ACC112 (cell line): ENCODE measurements at regions not wholly inside any gene's neighbourhood (a gene's known extent, or its start where the extent isn't known, plus 50 kb on each side); places are given as distances from the start of the nearest gene placed in this dataset.
A peak's percentile ranks its signal among the peaks of the same experiment; 100 is the strongest.
"Not testable (repeated sequence)": the region's sequence is repeated elsewhere in the genome, so short reads cannot be mapped to it uniquely, and the experiment has no call there.

Experiments used
- H2AFZ ChIP-seq: fragments of 200-600 bp; sonication (generic); one replicate; pipeline ENCODE4 v1.6.0; 2017; ENCODE audit warnings: antibody characterized with exemption, low read length; ENCODE audit not compliant: unreplicated experiment
- H3K27ac ChIP-seq: fragments of 200-600 bp; sonication (generic); 2 replicates; pipeline ENCODE4 v1.5.1; 2014; ENCODE audit warnings: low read depth, mild to moderate bottlenecking, antibody characterized with exemption, low read length, moderate library complexity
- H3K27me3 ChIP-seq: fragments of 200-600 bp; sonication (generic); 2 replicates; pipeline ENCODE4 v1.6.1; 2014; ENCODE audit warnings: mild to moderate bottlenecking, antibody characterized with exemption, low read length, moderate library complexity, mixed read lengths; ENCODE audit not compliant: insufficient read depth
- H3K36me3 ChIP-seq: fragments of 200-600 bp; sonication (generic); 2 replicates; pipeline ENCODE4 v1.6.1; 2016; ENCODE audit warnings: mild to moderate bottlenecking, antibody characterized with exemption, low read length, moderate library complexity, mixed read lengths; ENCODE audit not compliant: insufficient read depth
- H3K4me1 ChIP-seq: fragments of 200-600 bp; sonication (generic); one replicate; pipeline ENCODE4 v1.6.1; 2016; ENCODE audit warnings: low read length, mixed read lengths; ENCODE audit not compliant: insufficient read depth, unreplicated experiment, control insufficient read depth
- H3K4me3 ChIP-seq: fragments of 200-600 bp; sonication (generic); 2 replicates; pipeline ENCODE4 v1.5.1; 2014; ENCODE audit warnings: mild to moderate bottlenecking, low read depth, low read length
- H3K79me2 ChIP-seq: fragments of 200-600 bp; sonication (generic); one replicate; pipeline ENCODE4 v1.6.0; 2016; ENCODE audit warnings: low read length; ENCODE audit not compliant: control insufficient read depth, unreplicated experiment, insufficient read depth

- Histone ChIP-seq H3K4me1 (no peaks in the 10 kb centered on the region), H3K79me2 (no peaks in the 10 kb centered on the region), H2AFZ (peak overlapping the region; percentile 21), H3K4me3 (no peak overlapping the region; the same call in 1 of the 2 replicates), H3K36me3 (no peaks in the 10 kb centered on the region), H3K27me3 (no peaks in the 10 kb centered on the region), H3K27ac (no peak overlapping the region)
Measured at GRCh38 chr5:110258460-110259216, 467.8 kb downstream of the TMEM232 start.

DNA sequence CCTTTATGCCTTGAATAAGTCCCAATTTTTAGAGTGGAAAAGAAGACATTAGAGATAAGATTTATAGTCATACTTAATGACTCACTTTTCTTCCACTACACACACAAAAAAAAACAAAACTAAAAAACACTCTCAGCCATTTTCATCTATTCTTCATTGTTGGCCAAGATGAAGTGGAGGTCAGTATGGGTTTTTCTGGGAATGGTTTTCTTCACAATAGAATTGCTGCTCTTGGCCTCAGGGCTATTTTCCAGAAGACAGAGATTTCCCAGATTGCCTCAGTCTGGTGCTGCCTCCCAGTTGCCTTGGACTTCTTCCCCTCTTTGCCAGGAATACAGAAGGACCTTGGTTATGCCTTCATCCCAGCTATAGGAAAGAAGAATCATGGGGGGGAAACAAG lies 463.7 kb downstream of the TMEM232 start:
- Histone ChIP-seq H2AFZ (no peak overlapping the region), H3K4me3 (no peak overlapping the region), H3K79me2 (no peaks in the 10 kb centered on the region), H3K27me3 (no peaks in the 10 kb centered on the region), H3K36me3 (no peaks in the 10 kb centered on the region), H3K27ac (no peak overlapping the region), H3K4me1 (no peaks in the 10 kb centered on the region)

GRCh38 chr5:110264661-110265060 lies 461.8 kb downstream of the TMEM232 start:
- no peak overlapping the region for H2AFZ ChIP-seq
- H3K36me3 ChIP-seq, result no peaks in the 10 kb centered on the region
- H3K4me3 ChIP-seq, result no peak overlapping the region
- H3K4me1 ChIP-seq, result no peaks in the 10 kb centered on the region
- H3K79me2 ChIP-seq, result no peaks in the 10 kb centered on the region
- no peaks in the 10 kb centered on the region for H3K27me3 ChIP-seq
- no peak overlapping the region for H3K27ac ChIP-seq

GRCh38 chr5:110265162-110265561 lies 461.3 kb downstream of the TMEM232 start:
- no peak overlapping the region for H2AFZ ChIP-seq
- no peaks in the 10 kb centered on the region for H3K36me3 ChIP-seq
- no peak overlapping the region for H3K4me3 ChIP-seq
- H3K4me1 ChIP-seq, result no peaks in the 10 kb centered on the region
- no peak overlapping the region for H3K27ac ChIP-seq
- no peaks in the 10 kb centered on the region for H3K79me2 ChIP-seq
- no peaks in the 10 kb centered on the region for H3K27me3 ChIP-seq

DNA sequence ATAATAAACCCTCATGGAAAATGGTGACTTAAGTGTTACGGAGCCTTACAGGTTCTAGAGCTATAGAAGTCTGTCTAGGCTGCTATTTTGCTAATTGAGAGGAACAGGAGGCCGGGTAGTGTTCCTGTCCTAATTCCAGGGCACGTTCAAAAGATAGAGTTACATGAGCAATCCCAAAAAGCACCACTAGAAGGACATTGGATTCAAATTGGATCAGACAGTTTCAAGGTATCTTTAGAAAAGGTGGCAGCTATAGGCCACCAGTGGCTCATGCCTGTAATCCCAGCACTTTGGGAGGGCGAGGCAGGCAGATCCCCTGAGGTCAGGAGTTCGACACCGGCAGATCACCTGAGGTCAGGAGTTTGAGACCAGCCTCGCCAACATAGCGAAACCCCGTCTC lies 458.8 kb downstream of the TMEM232 start:
- no peak overlapping the region for H3K4me3 ChIP-seq
- no peak overlapping the region for H3K27ac ChIP-seq
- no peaks in the 10 kb centered on the region for H3K36me3 ChIP-seq
- H3K4me1 ChIP-seq, result no peaks in the 10 kb centered on the region
- no peak overlapping the region for H2AFZ ChIP-seq
- no peaks in the 10 kb centered on the region for H3K79me2 ChIP-seq
- no peaks in the 10 kb centered on the region for H3K27me3 ChIP-seq

DNA sequence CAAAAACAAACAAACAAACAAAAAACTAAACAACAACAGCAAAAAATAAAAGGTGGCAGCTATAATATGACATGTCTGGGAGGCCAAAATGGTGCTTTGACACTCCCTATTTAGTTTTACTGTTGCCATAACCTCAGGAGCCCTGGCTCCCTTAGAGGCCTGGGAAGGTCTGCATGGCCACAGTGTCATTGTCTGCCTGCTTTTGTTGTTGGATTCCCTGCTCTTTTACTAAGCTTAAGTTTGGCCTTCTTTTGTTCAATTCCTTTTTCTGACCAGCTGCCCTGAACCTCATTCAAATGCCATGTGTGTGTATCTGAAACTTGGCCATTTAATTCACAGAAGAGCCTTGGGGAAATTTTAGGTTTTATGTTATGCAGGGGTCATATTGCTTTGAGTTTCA lies 458.2 kb downstream of the TMEM232 start:
- no peak overlapping the region for H3K4me3 ChIP-seq
- H3K27me3 ChIP-seq, result no peaks in the 10 kb centered on the region
- H2AFZ ChIP-seq, result no peak overlapping the region
- no peaks in the 10 kb centered on the region for H3K36me3 ChIP-seq
- no peaks in the 10 kb centered on the region for H3K4me1 ChIP-seq
- no peaks in the 10 kb centered on the region for H3K79me2 ChIP-seq
- H3K27ac ChIP-seq, result no peak overlapping the region

GRCh38 chr5:110268985-110269384 lies 457.5 kb downstream of the TMEM232 start:
- H3K4me3 ChIP-seq, result no peak overlapping the region
- H3K79me2 ChIP-seq, result no peaks in the 10 kb centered on the region
- no peaks in the 10 kb centered on the region for H3K36me3 ChIP-seq
- H3K4me1 ChIP-seq, result no peaks in the 10 kb centered on the region
- H3K27ac ChIP-seq, result no peak overlapping the region
- no peak overlapping the region for H2AFZ ChIP-seq
- H3K27me3 ChIP-seq, result no peaks in the 10 kb centered on the region

DNA sequence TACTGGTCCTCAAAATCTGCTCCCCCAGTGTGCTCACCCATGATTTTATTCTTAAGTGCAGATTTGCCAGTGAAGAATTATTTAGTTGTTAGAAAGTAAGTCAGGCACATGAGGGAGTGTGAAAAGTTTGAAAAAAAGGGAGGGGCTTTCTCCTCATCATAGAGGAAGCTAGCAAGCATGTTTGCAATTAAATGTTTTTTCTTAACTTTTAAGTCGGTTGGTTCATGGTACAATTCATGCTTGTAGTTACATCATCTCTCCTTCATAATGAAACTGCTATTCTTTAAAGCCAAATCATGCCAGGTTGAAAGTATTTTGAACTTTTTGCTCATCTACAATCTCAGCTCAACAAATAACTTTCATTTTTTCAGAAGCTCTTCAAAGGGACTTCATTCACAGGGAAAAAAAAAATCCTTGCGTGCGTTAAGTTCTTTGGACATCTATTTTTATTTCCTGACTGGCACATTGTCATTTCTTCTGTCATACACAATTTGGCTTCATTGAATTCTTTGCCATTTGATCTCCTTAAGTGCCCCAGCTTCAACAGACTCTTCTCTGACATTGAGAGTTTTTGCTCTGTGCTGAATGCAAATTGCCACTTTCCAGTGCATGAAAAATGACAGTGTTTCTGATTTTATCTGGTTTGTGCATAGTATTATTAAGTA lies 456.9 kb downstream of the TMEM232 start:
- Histone ChIP-seq H3K27me3 (no peaks in the 10 kb centered on the region), H3K27ac (no peak overlapping the region), H3K79me2 (no peaks in the 10 kb centered on the region), H3K4me3 (no peak overlapping the region), H2AFZ (no peak overlapping the region), H3K36me3 (no peaks in the 10 kb centered on the region), H3K4me1 (no peaks in the 10 kb centered on the region)

GRCh38 chr5:110275878-110276277 lies 450.6 kb downstream of the TMEM232 start:
- no peaks in the 10 kb centered on the region for H3K4me1 ChIP-seq
- no peaks in the 10 kb centered on the region for H3K79me2 ChIP-seq
- H2AFZ ChIP-seq, result no peak overlapping the region
- no peaks in the 10 kb centered on the region for H3K36me3 ChIP-seq
- no peak overlapping the region for H3K27ac ChIP-seq
- H3K4me3 ChIP-seq, result no peak overlapping the region
- no peaks in the 10 kb centered on the region for H3K27me3 ChIP-seq

DNA sequence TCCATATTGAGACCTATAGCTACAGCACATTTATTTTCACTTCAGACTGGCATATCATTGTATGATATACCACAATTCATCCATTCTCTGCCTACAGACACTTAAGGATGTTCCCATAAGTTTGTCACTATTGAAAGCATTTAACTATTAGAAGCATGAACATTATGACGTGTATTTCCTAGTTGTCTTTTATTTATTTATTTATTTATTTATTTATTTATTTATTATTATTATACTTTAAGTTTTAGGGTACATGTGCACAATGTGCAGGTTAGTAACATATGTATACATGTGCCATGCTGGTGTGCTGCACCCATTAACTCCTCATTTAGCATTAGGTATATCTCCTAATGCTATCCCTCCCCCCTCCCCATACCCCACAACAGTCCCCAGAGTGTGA lies 448.0 kb downstream of the TMEM232 start:
- not testable (repeated sequence) for H3K27me3 ChIP-seq, H3K27ac ChIP-seq, H3K36me3 ChIP-seq, H2AFZ ChIP-seq, H3K79me2 ChIP-seq, H3K4me1 ChIP-seq, H3K4me3 ChIP-seq

DNA sequence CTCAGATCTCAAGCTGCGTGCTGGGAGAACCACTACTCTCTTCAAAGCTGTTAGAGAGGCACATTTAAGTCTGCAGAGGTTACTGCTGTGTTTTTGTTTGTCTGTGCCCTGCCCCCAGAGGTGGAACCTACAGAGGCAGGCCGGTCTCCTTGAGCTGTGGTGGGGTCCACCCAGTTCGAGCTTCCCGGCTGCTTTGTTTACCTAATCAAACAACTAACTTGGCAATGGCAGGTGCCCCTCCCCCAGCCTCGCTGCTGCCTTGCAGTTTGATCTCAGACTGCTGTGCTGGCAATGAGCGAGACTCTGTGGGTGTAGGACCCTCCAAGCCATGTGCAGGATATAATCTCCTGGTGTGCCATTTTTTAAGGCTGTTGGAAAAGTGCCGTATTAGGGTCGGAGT lies 442.4 kb downstream of the TMEM232 start:
- not testable (repeated sequence) for H2AFZ ChIP-seq, H3K4me3 ChIP-seq, H3K79me2 ChIP-seq, H3K27me3 ChIP-seq, H3K27ac ChIP-seq, H3K36me3 ChIP-seq
- H3K4me1 ChIP-seq, result peaks cover 13% of the 10 kb centered on the region
